Brain microvascular endothelial cell (primary cell): ENCODE measurements at regions not wholly inside any gene's neighbourhood (a gene's known extent, or its start where the extent isn't known, plus 50 kb on each side); places are given as distances from the start of the nearest gene placed in this dataset.

Experiments
- DNase-seq: peaks from one replicate; pipeline ENCODE4 v3.0.0-alpha.2; 2020
- H3K27ac ChIP-seq: fragments of 250-450 bp; sonication (Bioruptor Pico); 2 replicates; pipeline ENCODE4 v1.5.1; 2020; ENCODE audit warnings: mild to moderate bottlenecking, moderate library complexity
- H3K27me3 ChIP-seq: fragments of 250-450 bp; sonication (Bioruptor Pico); replicated peaks from 2 replicates; pipeline ENCODE4 v1.5.1; 2020; ENCODE audit warnings: mild to moderate bottlenecking
- H3K36me3 ChIP-seq: fragments of 250-450 bp; sonication (Bioruptor Pico); replicated peaks from 2 replicates; pipeline ENCODE4 v1.5.1; 2020; ENCODE audit warnings: mild to moderate bottlenecking
- H3K4me3 ChIP-seq: 2 replicates; pipeline ENCODE4 v1.5.1; 2011; ENCODE audit warnings: low read depth, mild to moderate bottlenecking, control low read depth, low read length, moderate library complexity
- CTCF ChIP-seq: IDR thresholded peaks from 2 replicates; pipeline ENCODE4 v1.5.1; 2011; ENCODE audit warnings: low read depth, mild to moderate bottlenecking, moderate library complexity, low read length, control low read depth, inconsistent platforms; ENCODE audit errors: missing control alignments
- in situ Hi-C: cut with HindIII; loops from 2 replicates; pipeline ENCODE4 v1.10.0; 2017; ENCODE audit warnings: low sequenced_read_pairs, low pct_ligation_motif_present

DNA sequence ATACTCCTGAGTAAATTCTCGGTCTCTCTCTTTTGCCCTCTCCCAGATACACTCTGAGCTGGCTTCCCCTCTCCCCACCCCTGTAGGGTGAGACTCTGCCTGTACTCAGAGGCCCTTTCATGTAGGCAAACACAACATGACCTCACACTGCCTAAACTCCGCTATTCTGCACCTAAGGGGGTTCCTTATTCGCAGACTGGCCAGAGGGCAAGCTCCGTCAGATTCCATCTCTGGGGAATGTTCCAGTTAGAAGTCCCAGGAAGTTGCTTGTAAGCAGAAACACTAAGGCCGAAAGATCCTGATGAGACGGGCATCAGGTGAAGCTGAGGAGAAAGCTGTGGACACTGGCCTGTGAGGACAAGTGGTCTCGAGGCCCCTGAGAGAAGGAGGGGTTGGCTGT lies 165.9 kb downstream of the KTN1 start:
- no peaks in the 10 kb centered on the region for H3K27me3 ChIP-seq
- in situ Hi-C loops = no loop called here
- DNase-seq = no peak
- no peaks in the 10 kb centered on the region for H3K36me3 ChIP-seq
- no peak overlapping the region for H3K27ac ChIP-seq
- H3K4me3 ChIP-seq = no peak overlapping the region
- TF ChIP-seq CTCF = no peak

- Histone ChIP-seq H3K36me3 (no peaks in the 10 kb centered on the region), H3K27me3 (no peaks in the 10 kb centered on the region), H3K27ac (no peak overlapping the region), H3K4me3 (no peak overlapping the region)
- in situ Hi-C loops = no loop called here
- peak; percentile 14 for DNase-seq
- TF ChIP-seq CTCF = no peak
Observed at GRCh38 chr14:55746558-55746957, 166.6 kb downstream of the KTN1 start.

DNA sequence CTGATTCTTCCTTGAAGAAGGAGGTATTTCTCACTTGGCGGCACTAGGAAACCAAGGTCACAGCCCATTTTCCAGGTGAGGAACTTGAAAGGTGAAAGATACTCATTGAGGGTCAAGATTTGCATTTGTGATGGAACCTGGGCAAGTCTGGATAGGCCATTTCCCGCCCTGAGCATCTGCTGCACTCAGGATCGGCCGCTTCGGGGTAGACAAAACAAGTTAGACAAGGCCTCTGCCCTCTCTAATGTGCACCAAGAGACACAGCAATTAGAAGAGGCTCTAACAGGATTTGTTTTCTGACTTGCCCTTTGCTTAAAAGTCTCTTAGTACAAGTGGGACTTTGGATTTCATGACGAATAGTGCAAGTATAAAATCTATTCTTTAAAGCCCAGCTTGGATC lies 167.2 kb downstream of the KTN1 start:
- in situ Hi-C loops = no loop called here
- no peak for TF ChIP-seq CTCF
- no peak for DNase-seq
- H3K36me3 ChIP-seq = no peaks in the 10 kb centered on the region
- no peak overlapping the region for H3K4me3 ChIP-seq
- no peak overlapping the region for H3K27ac ChIP-seq
- H3K27me3 ChIP-seq = no peaks in the 10 kb centered on the region

- in situ Hi-C loops = no loop called here
- Histone ChIP-seq H3K36me3 (no peaks in the 10 kb centered on the region), H3K4me3 (no peak overlapping the region), H3K27ac (no peak overlapping the region), H3K27me3 (no peaks in the 10 kb centered on the region)
- DNase-seq = no peak
- no peak for TF ChIP-seq CTCF
Observed at GRCh38 chr14:55749201-55749812, 169.3 kb downstream of the KTN1 start.

DNA sequence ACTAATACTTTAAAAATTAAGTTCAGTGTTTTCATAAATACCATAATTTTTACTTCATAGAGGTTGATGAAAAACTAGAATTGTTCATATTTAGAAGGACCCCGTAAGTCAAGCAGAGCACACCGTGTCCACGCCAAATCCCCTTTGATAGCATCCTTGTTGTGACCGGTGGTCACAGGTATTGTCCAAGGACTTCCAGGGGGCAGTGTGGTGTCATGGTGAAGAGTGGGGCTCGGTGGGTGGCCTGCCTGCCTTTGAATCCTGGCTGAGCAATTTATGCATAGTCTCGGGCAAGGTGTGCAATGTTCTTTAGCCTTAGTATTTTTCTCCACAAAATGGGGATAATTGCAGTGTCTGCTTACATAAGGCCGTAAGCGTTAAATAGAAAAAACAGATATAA lies 169.9 kb downstream of the KTN1 start:
- TF ChIP-seq CTCF = no peak
- H3K27ac ChIP-seq = no peak overlapping the region
- no peaks in the 10 kb centered on the region for H3K36me3 ChIP-seq
- no peaks in the 10 kb centered on the region for H3K27me3 ChIP-seq
- H3K4me3 ChIP-seq = no peak overlapping the region
- in situ Hi-C loops = no loop called here
- DNase-seq = no peak
